Adrenal gland (tissue), 9 donors: ENCODE measurements at regions not wholly inside any gene's neighbourhood (a gene's known extent, or its start where the extent isn't known, plus 50 kb on each side); places are given as distances from the start of the nearest gene placed in this dataset.

Experiments
- DNase-seq, 7 donors: peaks; one replicate each; pipeline ENCODE4 v3.0.0-alpha.2; 2019 to 2020
- H3K27ac ChIP-seq, 5 donors: fragments of 200-600 bp; sonication (generic) in 4 of 5; 1 replicate in 3 of 5; 2 replicates in 2 of 5; pipeline versions ENCODE4 v1.5.1 to v1.8.0; 2016 to 2020; ENCODE audit warnings: mild to moderate bottlenecking in 1 of 5
- H3K27me3 ChIP-seq: fragments of 200-600 bp; 2 replicates; pipeline ENCODE4 v1.8.0; 2021
- H3K36me3 ChIP-seq, 2 donors: fragments of 200-600 bp; replicated peaks in 1 of 2; 1 replicate in 1 of 2; 2 replicates in 1 of 2; pipeline versions ENCODE4 v1.5.1 to v1.8.0; 2018 to 2022
- H3K4me1 ChIP-seq, 2 donors: fragments of 200-600 bp; replicated peaks in 1 of 2; 1 replicate in 1 of 2; 2 replicates in 1 of 2; pipeline versions ENCODE4 v1.5.1 to v1.8.0; 2018 to 2021
- H3K4me3 ChIP-seq, 4 donors: fragments of 200-600 bp; sonication (generic) in 3 of 4; one replicate each; pipeline ENCODE4 v1.5.1; 2016 to 2018
- H3K9me3 ChIP-seq, 3 donors: fragments of 200-600 bp; sonication (generic) in 1 of 3; replicated peaks in 1 of 3; 1 replicate in 2 of 3; 2 replicates in 1 of 3; pipeline versions ENCODE4 v1.5.1 to v1.8.0; 2016 to 2021
- CTCF ChIP-seq, 6 experiments: fragments of 450-650 bp in 4 of 6; fragments of 200-600 bp in 2 of 6; sonication (generic) in 1 of 6; IDR thresholded peaks; 1 replicate in 5 of 6; 2 replicates in 1 of 6; pipeline versions ENCODE4 v1.5.1 to v1.8.0; 2016 to 2021; ENCODE audit warnings: antibody characterized with exemption in 6 of 6, mild to moderate bottlenecking in 2 of 6, moderate library complexity in 1 of 6
- POLR2A ChIP-seq, 2 donors: fragments of 450-650 bp; IDR thresholded peaks; one replicate each; pipeline ENCODE4 v1.6.1; 2017; ENCODE audit warnings: antibody characterized with exemption in 2 of 2, mild to moderate bottlenecking in 2 of 2, moderate library complexity in 1 of 2
- WGBS, 4 donors: extraction: QIAGEN DNeasy Blood & Tissue Kit in 2 of 4; methylation state at CpG; one replicate each; pipeline versions ENCODE4 v1.1.5 to v1.1.7; 2013 to 2017; 5-methylcytosine and 5-hydroxymethylcytosine counted together
- intact Hi-C, 2 donors: fragments of 100-400 bp; cut with DNase I; formaldehyde crosslinking; loops; one replicate each; pipeline versions ENCODE4 v1.14.1 to v1.15.0; 2022 to 2023
- donor health status: healthy with polysubstance abuse.
- donor health status: Bipolar disorder and iron deficiency.
- donor health status: DM: yes; HTN: yes; CAD: no.
- donor health status: DM: no; HTN: no; CAD: no.
- donor health status: DM: no; HTN: no; CAD: no.

- intact Hi-C loops = no loop called here
- no peaks in the 10 kb centered on the region for H3K4me1 ChIP-seq
- H3K9me3 ChIP-seq = no peaks in the 10 kb centered on the region
- no peak for TF ChIP-seq POLR2A (IDR thresholded peaks at IDR 0.05)
- no peak for TF ChIP-seq CTCF (IDR thresholded peaks at IDR 0.05)
- no peaks in the 10 kb centered on the region for H3K36me3 ChIP-seq
- no peaks in the 10 kb centered on the region for H3K27me3 ChIP-seq
- no peak overlapping the region for H3K27ac ChIP-seq
- DNase-seq = no peak
- H3K4me3 ChIP-seq = no peak overlapping the region
- WGBS, 4 donors = 59 to 65% (median 61%) methylated on average over 8 of the region's 8 CpGs
These were observed 867.7 kb downstream of the NR2F1-AS1 start for GRCh38 chr5:92713335-92713743.

GRCh38 chr5:92711956-92712355 is 869.1 kb downstream of the NR2F1-AS1 start:
- intact Hi-C loops = no loop called here
- H3K27me3 ChIP-seq = no peaks in the 10 kb centered on the region
- H3K9me3 ChIP-seq = no peaks in the 10 kb centered on the region
- H3K36me3 ChIP-seq = no peaks in the 10 kb centered on the region
- 72 to 81% (median 77%) methylated on average over 4 of the region's 4 CpGs for WGBS, 4 donors
- H3K27ac ChIP-seq = no peak overlapping the region
- no peak overlapping the region for H3K4me3 ChIP-seq
- no peak for TF ChIP-seq CTCF (IDR thresholded peaks at IDR 0.05)
- TF ChIP-seq POLR2A (IDR thresholded peaks at IDR 0.05) = no peak
- H3K4me1 ChIP-seq = no peaks in the 10 kb centered on the region
- no peak for DNase-seq

GRCh38 chr5:92704590-92704989 is 876.4 kb downstream of the NR2F1-AS1 start:
- Histone ChIP-seq H3K4me3 (no peak overlapping the region), H3K4me1 (no peaks in the 10 kb centered on the region), H3K27me3 (no peaks in the 10 kb centered on the region), H3K27ac (no peak overlapping the region), H3K9me3 (no peaks in the 10 kb centered on the region), H3K36me3 (no peaks in the 10 kb centered on the region)
- TF ChIP-seq POLR2A (IDR thresholded peaks at IDR 0.05) (no peak), CTCF (IDR thresholded peaks at IDR 0.05) (no peak)
- no peak for DNase-seq
- intact Hi-C loops = no loop called here

GRCh38 chr5:92703976-92704375 is 877.0 kb downstream of the NR2F1-AS1 start:
- H3K27me3 ChIP-seq = no peaks in the 10 kb centered on the region
- 75 to 90% (median 77%) methylated on average over 1 of the region's 1 CpG for WGBS, 4 donors
- H3K27ac ChIP-seq = no peak overlapping the region
- no peaks in the 10 kb centered on the region for H3K9me3 ChIP-seq
- no peaks in the 10 kb centered on the region for H3K36me3 ChIP-seq
- no peak for TF ChIP-seq POLR2A (IDR thresholded peaks at IDR 0.05)
- TF ChIP-seq CTCF (IDR thresholded peaks at IDR 0.05) = no peak
- DNase-seq = no peak
- intact Hi-C loops = no loop called here
- no peak overlapping the region for H3K4me3 ChIP-seq
- no peaks in the 10 kb centered on the region for H3K4me1 ChIP-seq
